Astrocyte (in vitro differentiated cells and primary cell): ENCODE measurements at regions not wholly inside any gene's neighbourhood (a gene's known extent, or its start where the extent isn't known, plus 50 kb on each side); places are given as distances from the start of the nearest gene placed in this dataset.

Source experiments
- DNase-seq: peaks from one replicate; pipeline ENCODE4 v3.0.0-alpha.2; 2010; ENCODE audit warnings: low read depth
- FAIRE-seq: peaks from 2 replicates; lab custom pipeline; 2011; peaks lifted over from hg19 to GRCh38; lab: Jason Lieb, UNC
- H2AFZ ChIP-seq: 2 replicates; pipeline ENCODE4 v1.6.0; 2012; ENCODE audit warnings: low read depth, low read length, inconsistent platforms
- H3K27ac ChIP-seq: 2 replicates; pipeline ENCODE4 v1.5.1; 2011; ENCODE audit warnings: low read depth, low read length, inconsistent platforms
- H3K27me3 ChIP-seq: 2 replicates; pipeline ENCODE4 v1.6.0; 2011; ENCODE audit warnings: low read length, inconsistent platforms; ENCODE audit not compliant: insufficient read depth
- H3K36me3 ChIP-seq: 2 replicates; pipeline ENCODE4 v1.5.1; 2011; ENCODE audit warnings: low read length, inconsistent platforms; ENCODE audit not compliant: insufficient read depth
- H3K4me1 ChIP-seq: 2 replicates; pipeline ENCODE4 v1.5.1; 2011; ENCODE audit warnings: low read length, inconsistent platforms; ENCODE audit not compliant: insufficient read depth
- H3K4me2 ChIP-seq: 2 replicates; pipeline ENCODE4 v1.6.0; 2012; ENCODE audit warnings: low read length, inconsistent platforms
- H3K4me3 ChIP-seq: 2 replicates; pipeline ENCODE4 v1.5.1; 2011; ENCODE audit warnings: low read depth, mild to moderate bottlenecking, low read length, inconsistent platforms; ENCODE audit not compliant: insufficient read depth
- H3K79me2 ChIP-seq: 2 replicates; pipeline ENCODE4 v1.6.0; 2012; ENCODE audit warnings: mild to moderate bottlenecking, low read length, inconsistent platforms; ENCODE audit not compliant: insufficient read depth
- H3K9ac ChIP-seq: 2 replicates; pipeline ENCODE4 v1.6.0; 2012; ENCODE audit warnings: mild to moderate bottlenecking, low read length, inconsistent platforms
- H3K9me3 ChIP-seq: 2 replicates; pipeline ENCODE4 v1.5.1; 2012; ENCODE audit warnings: low read depth, mild to moderate bottlenecking, low read length, inconsistent platforms; ENCODE audit not compliant: insufficient read depth
- H4K20me1 ChIP-seq: 2 replicates; pipeline ENCODE4 v1.6.0; 2012; ENCODE audit warnings: low read length, inconsistent platforms; ENCODE audit not compliant: insufficient read depth
- H3K27ac Mint-ChIP-seq: one replicate; pipeline ENCODE4 v1.8.0; 2021; ENCODE audit warnings: mild to moderate bottlenecking, mixed read lengths; ENCODE audit not compliant: unreplicated experiment
- H3K27me3 Mint-ChIP-seq: one replicate; pipeline ENCODE4 v1.8.0; 2021; ENCODE audit warnings: low read depth, mixed read lengths; ENCODE audit not compliant: unreplicated experiment
- H3K36me3 Mint-ChIP-seq: one replicate; pipeline ENCODE4 v1.8.0; 2021; ENCODE audit warnings: low read depth, mixed read lengths; ENCODE audit not compliant: unreplicated experiment
- H3K4me1 Mint-ChIP-seq: one replicate; pipeline ENCODE4 v1.8.0; 2021; ENCODE audit warnings: low read depth, mixed read lengths; ENCODE audit not compliant: unreplicated experiment
- H3K4me3 Mint-ChIP-seq: one replicate; pipeline ENCODE4 v1.8.0; 2021; ENCODE audit warnings: mild to moderate bottlenecking, moderate library complexity, mixed read lengths; ENCODE audit not compliant: unreplicated experiment
- H3K9me3 Mint-ChIP-seq: one replicate; pipeline ENCODE4 v1.8.0; 2021; ENCODE audit warnings: mild to moderate bottlenecking, mixed read lengths; ENCODE audit not compliant: unreplicated experiment
- CTCF ChIP-seq: IDR thresholded peaks from 2 replicates; pipeline ENCODE4 v1.5.1; 2011; ENCODE audit warnings: low read depth, mild to moderate bottlenecking, inconsistent platforms, low read length, moderate library complexity; ENCODE audit not compliant: insufficient read depth
- EZH2 ChIP-seq: IDR thresholded peaks from 2 replicates; pipeline ENCODE4 v1.6.1; 2012; ENCODE audit warnings: mild to moderate bottlenecking, low read length, inconsistent platforms; ENCODE audit not compliant: insufficient read depth

- H3K4me1 ChIP-seq: no peaks in the 10 kb centered on the region
- no peak overlapping the region for H3K27ac ChIP-seq
- no peak for FAIRE-seq
- no peak overlapping the region for H3K4me3 Mint-ChIP-seq
- H3K36me3 ChIP-seq: no peaks in the 10 kb centered on the region
- no peak overlapping the region for H3K27ac Mint-ChIP-seq
- H3K4me2 ChIP-seq: no peak overlapping the region
- no peaks in the 10 kb centered on the region for H3K27me3 Mint-ChIP-seq
- H3K79me2 ChIP-seq: no peaks in the 10 kb centered on the region
- H3K9me3 Mint-ChIP-seq: peaks cover 7% of the 10 kb centered on the region
- H3K36me3 Mint-ChIP-seq: no peaks in the 10 kb centered on the region
- H3K27me3 ChIP-seq: no peaks in the 10 kb centered on the region
- no peaks in the 10 kb centered on the region for H4K20me1 ChIP-seq
- DNase-seq: no peak
- no peak for TF ChIP-seq EZH2
- no peaks in the 10 kb centered on the region for H3K4me1 Mint-ChIP-seq
- no peak overlapping the region for H3K4me3 ChIP-seq
- H2AFZ ChIP-seq: no peak overlapping the region
- H3K9me3 ChIP-seq: no peaks in the 10 kb centered on the region
- no peak overlapping the region for H3K9ac ChIP-seq
These were observed 417.0 kb downstream of the HAO1 start for GRCh38 chr20:7523288-7523687.

- no peak overlapping the region for H3K4me3 Mint-ChIP-seq
- H3K36me3 Mint-ChIP-seq: no peaks in the 10 kb centered on the region
- H3K4me1 Mint-ChIP-seq: no peaks in the 10 kb centered on the region
- no peak overlapping the region for H3K9ac ChIP-seq
- H3K9me3 Mint-ChIP-seq: no peaks in the 10 kb centered on the region
- H2AFZ ChIP-seq: no peak overlapping the region
- H3K4me1 ChIP-seq: no peaks in the 10 kb centered on the region
- H3K9me3 ChIP-seq: no peaks in the 10 kb centered on the region
- FAIRE-seq (no peak), DNase-seq (no peak)
- H3K36me3 ChIP-seq: no peaks in the 10 kb centered on the region
- H3K4me3 ChIP-seq: no peak overlapping the region
- no peak overlapping the region for H3K4me2 ChIP-seq
- TF ChIP-seq EZH2 (no peak), CTCF (no peak)
- no peaks in the 10 kb centered on the region for H3K79me2 ChIP-seq
- no peaks in the 10 kb centered on the region for H3K27me3 Mint-ChIP-seq
- no peaks in the 10 kb centered on the region for H4K20me1 ChIP-seq
- no peak overlapping the region for H3K27ac Mint-ChIP-seq
- H3K27ac ChIP-seq: no peak overlapping the region
- H3K27me3 ChIP-seq: no peaks in the 10 kb centered on the region
These were observed 400.2 kb downstream of the HAO1 start for GRCh38 chr20:7540018-7540417.

GRCh38 chr20:7540923-7541322 is 399.3 kb downstream of the HAO1 start:
- no peak overlapping the region for H3K9ac ChIP-seq
- H3K79me2 ChIP-seq: no peaks in the 10 kb centered on the region
- Mint-ChIP-seq H3K27ac (no peak overlapping the region), H3K27me3 (no peaks in the 10 kb centered on the region), H3K9me3 (no peaks in the 10 kb centered on the region), H3K4me1 (no peaks in the 10 kb centered on the region), H3K36me3 (no peaks in the 10 kb centered on the region), H3K4me3 (no peak overlapping the region)
- no peaks in the 10 kb centered on the region for H3K9me3 ChIP-seq
- H4K20me1 ChIP-seq: no peaks in the 10 kb centered on the region
- no peaks in the 10 kb centered on the region for H3K4me1 ChIP-seq
- no peak overlapping the region for H3K4me2 ChIP-seq
- H3K27me3 ChIP-seq: no peaks in the 10 kb centered on the region
- H3K36me3 ChIP-seq: no peaks in the 10 kb centered on the region
- DNase-seq: no peak
- no peak overlapping the region for H3K4me3 ChIP-seq
- no peak overlapping the region for H3K27ac ChIP-seq
- TF ChIP-seq CTCF (no peak), EZH2 (no peak)
- FAIRE-seq: no peak
- no peak overlapping the region for H2AFZ ChIP-seq
